T-helper 2 cell treated with Interferon-gamma antibody and Interleukin-4, amounts not matched to agents 100 ng/mL and 5 ng/mL, for 36 hours (primary cell): ENCODE measurements at regions not wholly inside any gene's neighbourhood (a gene's known extent, or its start where the extent isn't known, plus 50 kb on each side); places are given as distances from the start of the nearest gene placed in this dataset.

Experiments
- intact Hi-C: fragments of 100-400 bp; cut with micrococcal nuclease; formaldehyde crosslinking; loops from one replicate; pipeline ENCODE4 v1.15.1; 2023

GRCh38 chr5:4216142-4216541, 620.5 kb downstream of the IRX1 start:
- intact Hi-C loops: no loop called here

- intact Hi-C loops: no loop called here
These were observed 624.4 kb downstream of the IRX1 start for GRCh38 chr5:4220016-4220415.

- intact Hi-C loops: no loop called here
These were observed 625.4 kb downstream of the IRX1 start for GRCh38 chr5:4221048-4221447.

- intact Hi-C loops: no loop called here
These were observed 626.5 kb downstream of the IRX1 start for GRCh38 chr5:4222147-4222546.

- intact Hi-C loops: no loop called here
These were observed 627.2 kb downstream of the IRX1 start for GRCh38 chr5:4222821-4223220.

- intact Hi-C loops: no loop called here
These were observed 630.1 kb downstream of the IRX1 start for GRCh38 chr5:4225741-4226140.

GRCh38 chr5:4226565-4226964, 630.9 kb downstream of the IRX1 start:
- intact Hi-C loops: no loop called here

GRCh38 chr5:4228708-4229107, 633.1 kb downstream of the IRX1 start:
- intact Hi-C loops: no loop called here

GRCh38 chr5:4229414-4230292, 634.0 kb downstream of the IRX1 start:
- intact Hi-C loops: no loop called here

- intact Hi-C loops: no loop called here
These were observed 634.8 kb downstream of the IRX1 start for GRCh38 chr5:4230471-4230785.

- intact Hi-C loops: no loop called here
These were observed 635.4 kb downstream of the IRX1 start for GRCh38 chr5:4230786-4231641.

- intact Hi-C loops: no loop called here
These were observed 636.5 kb downstream of the IRX1 start for GRCh38 chr5:4232084-4232483.

- intact Hi-C loops: no loop called here
These were observed 638.0 kb downstream of the IRX1 start for GRCh38 chr5:4233671-4234070.

GRCh38 chr5:4243479-4244264, 648.0 kb downstream of the IRX1 start:
- intact Hi-C loops: no loop called here

- intact Hi-C loops: no loop called here
These were observed 648.7 kb downstream of the IRX1 start for GRCh38 chr5:4244306-4244705.

GRCh38 chr5:4245076-4245475, 649.4 kb downstream of the IRX1 start:
- intact Hi-C loops: no loop called here

- intact Hi-C loops: no loop called here
These were observed 649.9 kb downstream of the IRX1 start for GRCh38 chr5:4245511-4245910.

- intact Hi-C loops: no loop called here
These were observed 650.8 kb downstream of the IRX1 start for GRCh38 chr5:4246447-4246846.

- intact Hi-C loops: no loop called here
These were observed 654.6 kb downstream of the IRX1 start for GRCh38 chr5:4250254-4250653.

GRCh38 chr5:4252385-4252784, 656.8 kb downstream of the IRX1 start:
- intact Hi-C loops: no loop called here

- intact Hi-C loops: no loop called here
These were observed 659.1 kb downstream of the IRX1 start for GRCh38 chr5:4254736-4255135.

- intact Hi-C loops: no loop called here
These were observed 659.8 kb downstream of the IRX1 start for GRCh38 chr5:4255441-4255840.
